HG03108 (cell line): ENCODE measurements at regions not wholly inside any gene's neighbourhood (a gene's known extent, or its start where the extent isn't known, plus 50 kb on each side); places are given as distances from the start of the nearest gene placed in this dataset.

ENCODE experiments used
- ATAC-seq: cut with Tn5 transposase; IDR thresholded peaks from one replicate; pipeline ENCODE4 v1.9.1; 2021; ENCODE audit warnings: moderate library complexity; ENCODE audit not compliant: unreplicated experiment

GRCh38 chrX:69307756-69308155, 142.5 kb upstream of the PJA1 start:
- ATAC-seq = no peak

GRCh38 chrX:69307029-69307428, 141.8 kb upstream of the PJA1 start:
- no peak for ATAC-seq

- no peak for ATAC-seq
Measured at GRCh38 chrX:69306063-69306404, 140.8 kb upstream of the PJA1 start.

GRCh38 chrX:69305333-69306062, 140.2 kb upstream of the PJA1 start:
- ATAC-seq = no peak

- no peak for ATAC-seq
Measured at GRCh38 chrX:69303231-69303630, 138.0 kb upstream of the PJA1 start.

- no peak for ATAC-seq
Measured at GRCh38 chrX:69299951-69300714, 134.9 kb upstream of the PJA1 start.

GRCh38 chrX:69299285-69299684, 134.0 kb upstream of the PJA1 start:
- ATAC-seq = no peak

- ATAC-seq = no peak
Measured at GRCh38 chrX:69298466-69299140, 133.3 kb upstream of the PJA1 start.

- no peak for ATAC-seq
Measured at GRCh38 chrX:69297506-69297905, 132.3 kb upstream of the PJA1 start.

- ATAC-seq = no peak
Measured at GRCh38 chrX:69293776-69294601, 128.7 kb upstream of the PJA1 start.

- no peak for ATAC-seq
Measured at GRCh38 chrX:69291116-69291515, 125.9 kb upstream of the PJA1 start.

GRCh38 chrX:69290292-69290691, 125.0 kb upstream of the PJA1 start:
- no peak for ATAC-seq

- no peak for ATAC-seq
Measured at GRCh38 chrX:69289793-69290123, 124.5 kb upstream of the PJA1 start.

- no peak for ATAC-seq
Measured at GRCh38 chrX:69289046-69289792, 124.0 kb upstream of the PJA1 start.

- ATAC-seq = no peak
Measured at GRCh38 chrX:69287095-69287494, 121.8 kb upstream of the PJA1 start.

GRCh38 chrX:69286565-69286906, 121.3 kb upstream of the PJA1 start:
- no peak for ATAC-seq

GRCh38 chrX:69285881-69286564, 120.8 kb upstream of the PJA1 start:
- no peak for ATAC-seq

- ATAC-seq = no peak
Measured at GRCh38 chrX:69285401-69285877, 120.2 kb upstream of the PJA1 start.

GRCh38 chrX:69284491-69284890, 119.2 kb upstream of the PJA1 start:
- no peak for ATAC-seq
